ENCODE measurements at regions not wholly inside any gene's neighbourhood (a gene's known extent, or its start where the extent isn't known, plus 50 kb on each side); places are given as distances from the start of the nearest gene placed in this dataset.
"Not testable (repeated sequence)": the region's sequence is repeated elsewhere in the genome, so short reads cannot be mapped to it uniquely, and the experiment has no call there.

GRCh38 chr19:28553005-28553404 is 659.9 kb downstream of the UQCRFS1 start:
- no peak for TF ChIP-seq CTCF (conservative IDR thresholded peaks at IDR 0.05)
- Mint-ChIP-seq H3K4me3 (no peak overlapping the region), H3K27me3 (ENCODE audit: low read depth) (no peaks in the 10 kb centered on the region), H3K4me1 (no peaks in the 10 kb centered on the region), H3K36me3 (ENCODE audit: low read depth) (no peaks in the 10 kb centered on the region), H3K9me3 (no peaks in the 10 kb centered on the region), H3K27ac (ENCODE audit: unreplicated experiment) (no peak overlapping the region)
- no peak for DNase-seq (ENCODE audit: low read depth, low spot score)

DNA sequence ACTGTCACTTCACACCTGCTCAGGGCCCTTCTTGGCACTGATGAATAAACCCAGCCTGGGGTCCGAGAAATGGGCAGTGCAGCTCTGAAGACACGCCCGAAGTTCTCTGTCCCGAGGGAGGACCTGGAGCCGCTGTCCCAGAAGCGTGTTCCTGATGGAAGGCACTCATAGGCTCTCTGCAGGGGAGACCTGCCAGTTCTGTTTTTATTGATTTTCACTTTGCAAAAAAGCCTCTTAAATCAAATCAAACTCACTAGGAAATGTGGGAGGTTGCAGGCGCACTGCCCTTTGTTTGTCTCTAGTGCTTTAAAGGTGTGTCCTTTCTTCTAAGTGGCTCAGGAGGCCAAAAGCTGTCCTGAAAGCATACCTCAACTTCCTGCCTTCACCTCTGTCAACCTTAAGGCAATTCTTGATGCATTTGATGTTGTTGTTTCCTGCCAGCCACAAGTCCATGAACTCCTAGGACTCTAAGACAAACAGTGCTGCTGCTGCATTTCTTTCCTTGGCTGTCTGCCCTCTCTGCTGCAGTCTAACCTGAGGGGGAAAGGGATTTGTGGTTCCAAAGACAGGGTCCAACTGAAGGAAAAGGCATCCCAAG is 663.2 kb downstream of the UQCRFS1 start:
- TF ChIP-seq CTCF (conservative IDR thresholded peaks at IDR 0.05): no peak
- no peak overlapping the region for H3K4me3 Mint-ChIP-seq
- H3K9me3 Mint-ChIP-seq: no peaks in the 10 kb centered on the region
- H3K36me3 Mint-ChIP-seq (ENCODE audit: low read depth): no peaks in the 10 kb centered on the region
- H3K4me1 Mint-ChIP-seq: no peaks in the 10 kb centered on the region
- no peak overlapping the region for H3K27ac Mint-ChIP-seq (ENCODE audit: unreplicated experiment)
- no peak for DNase-seq (ENCODE audit: low read depth, low spot score)
- no peaks in the 10 kb centered on the region for H3K27me3 Mint-ChIP-seq (ENCODE audit: low read depth)

DNA sequence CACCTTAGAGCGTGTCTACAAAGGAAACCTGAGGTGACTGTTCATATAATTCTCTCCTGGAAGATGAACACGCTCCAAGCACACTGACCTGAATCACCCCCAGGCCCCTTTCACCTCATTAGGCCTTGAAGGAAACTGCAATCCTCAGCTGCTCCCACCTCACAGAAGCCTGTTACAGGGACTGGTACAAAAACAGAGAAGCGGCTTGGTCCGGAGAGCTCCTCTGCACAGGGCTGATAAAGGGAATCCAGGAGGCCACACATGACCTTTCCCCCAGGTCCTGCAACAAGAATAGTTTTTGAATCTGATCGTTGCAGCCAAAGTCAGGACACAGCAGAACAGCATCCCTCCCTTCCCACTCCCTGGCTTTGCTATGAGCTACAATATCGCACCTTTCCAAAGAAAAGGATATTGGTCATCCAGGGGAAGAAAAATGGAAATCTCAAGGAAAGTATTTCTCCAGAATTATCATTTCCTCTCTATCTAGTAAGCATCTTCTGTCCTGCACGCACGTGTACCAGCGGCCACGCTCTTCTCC is 666.7 kb downstream of the UQCRFS1 start:
- TF ChIP-seq CTCF (conservative IDR thresholded peaks at IDR 0.05): no peak
- H3K27me3 Mint-ChIP-seq (ENCODE audit: low read depth): no peaks in the 10 kb centered on the region
- no peaks in the 10 kb centered on the region for H3K4me1 Mint-ChIP-seq
- DNase-seq (ENCODE audit: low read depth, low spot score): no peak
- no peak overlapping the region for H3K27ac Mint-ChIP-seq (ENCODE audit: unreplicated experiment)
- no peak overlapping the region for H3K4me3 Mint-ChIP-seq
- no peaks in the 10 kb centered on the region for H3K9me3 Mint-ChIP-seq
- H3K36me3 Mint-ChIP-seq (ENCODE audit: low read depth): no peaks in the 10 kb centered on the region

- H3K36me3 Mint-ChIP-seq (ENCODE audit: low read depth); H3K4me1 Mint-ChIP-seq; H3K27me3 Mint-ChIP-seq (ENCODE audit: low read depth); DNase-seq (ENCODE audit: low read depth, low spot score); H3K27ac Mint-ChIP-seq (ENCODE audit: unreplicated experiment); H3K9me3 Mint-ChIP-seq; H3K4me3 Mint-ChIP-seq: not testable (repeated sequence)
Observed at GRCh38 chr19:28545397-28545796, 667.6 kb downstream of the UQCRFS1 start.

- H3K36me3 Mint-ChIP-seq (ENCODE audit: low read depth): no peaks in the 10 kb centered on the region
- H3K4me3 Mint-ChIP-seq: no peak overlapping the region
- H3K27ac Mint-ChIP-seq (ENCODE audit: unreplicated experiment): peak overlapping the region; percentile 8
- DNase-seq (ENCODE audit: low read depth, low spot score): no peak
- TF ChIP-seq CTCF (conservative IDR thresholded peaks at IDR 0.05): no peak
- H3K4me1 Mint-ChIP-seq: no peaks in the 10 kb centered on the region
- H3K9me3 Mint-ChIP-seq: no peaks in the 10 kb centered on the region
- H3K27me3 Mint-ChIP-seq (ENCODE audit: low read depth): no peaks in the 10 kb centered on the region
Observed at GRCh38 chr19:28544451-28545261, 668.3 kb downstream of the UQCRFS1 start.

- Mint-ChIP-seq H3K27me3 (ENCODE audit: low read depth) (no peaks in the 10 kb centered on the region), H3K4me3 (no peak overlapping the region), H3K27ac (ENCODE audit: unreplicated experiment) (no peak overlapping the region), H3K9me3 (no peaks in the 10 kb centered on the region), H3K36me3 (ENCODE audit: low read depth) (no peaks in the 10 kb centered on the region), H3K4me1 (no peaks in the 10 kb centered on the region)
- DNase-seq (ENCODE audit: low read depth, low spot score): no peak
- TF ChIP-seq CTCF (conservative IDR thresholded peaks at IDR 0.05): no peak
Observed at GRCh38 chr19:28543244-28543776, 669.6 kb downstream of the UQCRFS1 start.
